ENCODE measurements at regions not wholly inside any gene's neighbourhood (a gene's known extent, or its start where the extent isn't known, plus 50 kb on each side); places are given as distances from the start of the nearest gene placed in this dataset.
"Not testable (repeated sequence)": the region's sequence is repeated elsewhere in the genome, so short reads cannot be mapped to it uniquely, and the experiment has no call there.

- Histone ChIP-seq H3K36me3 (ENCODE audit: insufficient read depth, low read length) (no peaks in the 10 kb centered on the region), H3K9me3 (ENCODE audit: low read length) (no peaks in the 10 kb centered on the region), H3K27ac (ENCODE audit: low read depth, low read length) (no peak overlapping the region), H3K4me3 (ENCODE audit: low read depth in 1 of 2, low read length in 2 of 2) (no peak overlapping the region), H3K27me3 (ENCODE audit: control insufficient read depth in 1 of 2, insufficient read depth in 2 of 2, low read length in 2 of 2) (no peaks in the 10 kb centered on the region), H3K4me1 (ENCODE audit: insufficient read depth, low read length) (no peaks in the 10 kb centered on the region), H3K9ac (ENCODE audit: low read length) (no peak overlapping the region)
These were observed 190.5 kb downstream of the TMEM26 start for GRCh38 chr10:61262486-61263261.

GRCh38 chr10:61257956-61258496 lies 195.2 kb downstream of the TMEM26 start:
- Histone ChIP-seq H3K27me3 (ENCODE audit: control insufficient read depth in 1 of 2, insufficient read depth in 2 of 2, low read length in 2 of 2) (no peaks in the 10 kb centered on the region), H3K4me3 (ENCODE audit: low read depth in 1 of 2, low read length in 2 of 2) (no peak overlapping the region), H3K4me1 (ENCODE audit: insufficient read depth, low read length) (no peaks in the 10 kb centered on the region), H3K36me3 (ENCODE audit: insufficient read depth, low read length) (no peaks in the 10 kb centered on the region), H3K9me3 (ENCODE audit: low read length) (no peaks in the 10 kb centered on the region), H3K9ac (ENCODE audit: low read length) (no peak overlapping the region), H3K27ac (ENCODE audit: low read depth, low read length) (no peak overlapping the region)

DNA sequence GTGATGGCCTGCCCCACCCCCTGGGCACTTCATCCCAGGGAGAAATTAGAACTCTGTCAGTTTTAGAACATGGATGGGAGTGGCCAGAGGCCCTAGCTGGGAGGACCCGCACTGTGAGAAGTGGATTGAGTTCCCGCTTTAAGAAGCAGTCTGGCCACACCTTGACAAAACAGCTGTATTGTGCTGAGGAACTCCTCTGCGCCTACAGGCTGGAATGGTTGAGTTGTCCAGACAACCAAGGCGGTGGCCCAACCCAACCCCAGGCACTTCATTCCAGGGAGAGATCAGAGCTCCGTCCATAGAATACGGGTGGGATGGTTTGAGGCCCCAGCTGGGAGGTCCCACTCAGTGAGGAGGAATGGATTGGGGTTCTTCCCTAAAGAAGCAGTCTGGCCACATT lies 196.0 kb downstream of the TMEM26 start:
- Histone ChIP-seq H3K9me3 (ENCODE audit: low read length) (no peaks in the 10 kb centered on the region), H3K27ac (ENCODE audit: low read depth, low read length) (no peak overlapping the region), H3K4me3 (ENCODE audit: low read depth in 1 of 2, low read length in 2 of 2) (no peak overlapping the region), H3K36me3 (ENCODE audit: insufficient read depth, low read length) (no peaks in the 10 kb centered on the region), H3K4me1 (ENCODE audit: insufficient read depth, low read length) (no peaks in the 10 kb centered on the region), H3K27me3 (ENCODE audit: control insufficient read depth in 1 of 2, insufficient read depth in 2 of 2, low read length in 2 of 2) (no peaks in the 10 kb centered on the region), H3K9ac (ENCODE audit: low read length) (no peak overlapping the region)

DNA sequence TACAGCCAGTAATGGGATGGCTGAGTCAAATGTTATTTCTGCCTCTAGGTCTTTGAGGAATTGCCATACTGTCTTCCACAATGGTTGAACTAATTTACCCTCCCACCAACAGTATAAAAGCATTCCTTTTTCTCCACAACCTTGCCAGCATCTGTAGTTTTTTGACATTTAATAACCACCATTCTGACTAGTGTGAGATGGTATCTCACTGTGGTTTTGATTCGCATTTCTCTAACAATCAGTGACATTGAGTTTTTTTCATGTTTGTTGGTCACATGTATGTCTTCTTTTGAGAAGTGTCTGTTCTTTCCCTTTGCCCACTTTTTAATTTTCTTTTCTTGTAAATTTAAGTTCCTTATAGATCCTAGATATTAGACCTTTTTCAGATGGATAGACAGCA lies 200.9 kb downstream of the TMEM26 start:
- not testable (repeated sequence) for H3K4me3 ChIP-seq (ENCODE audit: low read depth in 1 of 2, low read length in 2 of 2); H3K27me3 ChIP-seq (ENCODE audit: control insufficient read depth in 1 of 2, insufficient read depth in 2 of 2, low read length in 2 of 2); H3K9me3 ChIP-seq (ENCODE audit: low read length); H3K9ac ChIP-seq (ENCODE audit: low read length); H3K4me1 ChIP-seq (ENCODE audit: insufficient read depth, low read length); H3K36me3 ChIP-seq (ENCODE audit: insufficient read depth, low read length); H3K27ac ChIP-seq (ENCODE audit: low read depth, low read length)

GRCh38 chr10:61251089-61251488 lies 202.1 kb downstream of the TMEM26 start:
- no peaks in the 10 kb centered on the region for H3K36me3 ChIP-seq (ENCODE audit: insufficient read depth, low read length)
- H3K27ac ChIP-seq (ENCODE audit: low read depth, low read length): no peak overlapping the region

GRCh38 chr10:61250131-61250530 lies 203.1 kb downstream of the TMEM26 start:
- H3K4me1 ChIP-seq (ENCODE audit: insufficient read depth, low read length): no peaks in the 10 kb centered on the region
- no peak overlapping the region for H3K4me3 ChIP-seq (ENCODE audit: low read depth in 1 of 2, low read length in 2 of 2)
- H3K9ac ChIP-seq (ENCODE audit: low read length): no peak overlapping the region
- no peaks in the 10 kb centered on the region for H3K9me3 ChIP-seq (ENCODE audit: low read length)
- no peaks in the 10 kb centered on the region for H3K36me3 ChIP-seq (ENCODE audit: insufficient read depth, low read length)
- no peak overlapping the region for H3K27ac ChIP-seq (ENCODE audit: low read depth, low read length)
- no peaks in the 10 kb centered on the region for H3K27me3 ChIP-seq (ENCODE audit: control insufficient read depth in 1 of 2, insufficient read depth in 2 of 2, low read length in 2 of 2)

More at GRCh38 chr10:61251089-61251488, 202.1 kb downstream of the TMEM26 start:
- Histone ChIP-seq H3K27me3 (ENCODE audit: control insufficient read depth in 1 of 2, insufficient read depth in 2 of 2, low read length in 2 of 2) (no peaks in the 10 kb centered on the region), H3K4me3 (ENCODE audit: low read depth in 1 of 2, low read length in 2 of 2) (no peak overlapping the region), H3K9me3 (ENCODE audit: low read length) (no peaks in the 10 kb centered on the region), H3K4me1 (ENCODE audit: insufficient read depth, low read length) (no peaks in the 10 kb centered on the region), H3K9ac (ENCODE audit: low read length) (no peak overlapping the region)

GRCh38 chr10:61248013-61248412 lies 205.2 kb downstream of the TMEM26 start:
- Histone ChIP-seq H3K27ac (ENCODE audit: low read depth, low read length) (no peak overlapping the region), H3K9ac (ENCODE audit: low read length) (no peak overlapping the region), H3K36me3 (ENCODE audit: insufficient read depth, low read length) (no peaks in the 10 kb centered on the region), H3K27me3 (ENCODE audit: control insufficient read depth in 1 of 2, insufficient read depth in 2 of 2, low read length in 2 of 2) (no peaks in the 10 kb centered on the region), H3K4me3 (ENCODE audit: low read depth in 1 of 2, low read length in 2 of 2) (no peak overlapping the region), H3K9me3 (ENCODE audit: low read length) (no peaks in the 10 kb centered on the region), H3K4me1 (ENCODE audit: insufficient read depth, low read length) (no peaks in the 10 kb centered on the region)

DNA sequence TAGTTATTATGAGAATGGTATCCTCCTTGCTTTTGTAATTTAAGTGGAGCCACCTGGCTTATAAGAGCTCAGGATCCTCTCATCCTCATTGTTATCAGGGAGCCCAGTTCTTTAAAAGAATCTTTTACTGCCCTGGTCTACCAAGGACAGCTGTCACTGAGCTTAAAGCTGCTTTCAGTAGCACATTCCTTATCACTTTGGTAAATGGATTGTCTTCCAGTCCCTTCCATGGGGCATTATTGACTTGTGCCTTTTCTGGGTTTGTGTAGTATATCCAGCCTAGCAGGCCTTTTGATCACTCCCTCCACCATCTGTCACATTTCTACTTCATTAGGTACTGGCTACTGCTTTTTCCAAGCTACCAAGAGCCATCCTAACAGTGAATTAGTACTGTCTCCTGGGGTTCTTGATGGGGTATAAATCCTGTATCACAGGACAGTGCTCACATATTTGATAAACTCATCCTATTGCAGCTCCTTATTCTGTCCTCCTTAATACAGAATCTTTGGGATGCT lies 208.9 kb downstream of the TMEM26 start:
- no peak overlapping the region for H3K27ac ChIP-seq (ENCODE audit: low read depth, low read length)
- no peak overlapping the region for H3K9ac ChIP-seq (ENCODE audit: low read length)
- H3K4me3 ChIP-seq (ENCODE audit: low read depth in 1 of 2, low read length in 2 of 2): no peak overlapping the region
- no peaks in the 10 kb centered on the region for H3K4me1 ChIP-seq (ENCODE audit: insufficient read depth, low read length)
- H3K36me3 ChIP-seq (ENCODE audit: insufficient read depth, low read length): no peaks in the 10 kb centered on the region
- H3K9me3 ChIP-seq (ENCODE audit: low read length): no peaks in the 10 kb centered on the region
- H3K27me3 ChIP-seq (ENCODE audit: control insufficient read depth in 1 of 2, insufficient read depth in 2 of 2, low read length in 2 of 2): no peaks in the 10 kb centered on the region

DNA sequence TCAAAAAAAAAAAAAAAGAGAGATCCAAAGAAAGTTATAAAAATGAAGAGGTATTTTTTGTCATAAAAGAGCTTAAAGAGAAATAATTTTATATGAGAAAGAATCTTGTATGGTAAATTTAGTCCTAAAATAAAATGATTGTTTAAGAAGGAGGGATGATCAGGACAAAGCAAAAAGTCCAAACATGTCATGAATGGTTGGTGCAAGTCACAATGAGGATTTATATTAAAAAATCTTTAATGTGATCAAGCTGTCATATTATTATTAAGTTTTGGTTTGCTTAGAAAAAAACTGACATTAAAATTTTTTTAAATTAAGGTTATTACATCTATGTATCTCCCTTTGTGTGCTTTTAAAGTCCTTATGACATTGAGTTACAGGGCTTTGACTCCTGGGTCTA lies 220.4 kb downstream of the TMEM26 start:
- Histone ChIP-seq H3K36me3 (ENCODE audit: insufficient read depth, low read length) (no peaks in the 10 kb centered on the region), H3K9ac (ENCODE audit: low read length) (no peak overlapping the region), H3K4me1 (ENCODE audit: insufficient read depth, low read length) (no peaks in the 10 kb centered on the region), H3K27me3 (ENCODE audit: control insufficient read depth in 1 of 2, insufficient read depth in 2 of 2, low read length in 2 of 2) (no peaks in the 10 kb centered on the region), H3K27ac (ENCODE audit: low read depth, low read length) (no peak overlapping the region), H3K9me3 (ENCODE audit: low read length) (no peaks in the 10 kb centered on the region), H3K4me3 (ENCODE audit: low read depth in 1 of 2, low read length in 2 of 2) (no peak overlapping the region)

DNA sequence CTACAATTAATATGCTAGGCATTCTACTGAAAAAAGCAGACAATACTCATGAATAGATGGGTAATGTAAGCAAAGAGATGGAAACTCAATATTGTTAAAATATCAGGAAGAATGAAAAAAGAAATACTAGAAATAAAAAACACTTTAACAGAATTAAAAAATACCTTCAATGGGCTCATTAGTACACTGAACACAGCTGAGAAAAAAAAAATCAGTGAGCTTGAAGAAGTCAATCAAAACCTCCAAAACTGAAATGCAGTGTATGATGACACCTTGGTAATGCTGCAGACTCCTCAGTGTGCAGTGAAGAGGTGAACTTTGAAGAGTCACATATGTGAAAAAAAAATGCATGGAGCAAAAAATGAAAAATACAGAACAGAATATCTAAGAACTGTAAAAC lies 227.2 kb downstream of the TMEM26 start:
- Histone ChIP-seq H3K9ac (ENCODE audit: low read length) (no peak overlapping the region), H3K4me3 (ENCODE audit: low read depth in 1 of 2, low read length in 2 of 2) (no peak overlapping the region), H3K4me1 (ENCODE audit: insufficient read depth, low read length) (no peaks in the 10 kb centered on the region), H3K9me3 (ENCODE audit: low read length) (no peaks in the 10 kb centered on the region), H3K36me3 (ENCODE audit: insufficient read depth, low read length) (no peaks in the 10 kb centered on the region), H3K27me3 (ENCODE audit: control insufficient read depth in 1 of 2, insufficient read depth in 2 of 2, low read length in 2 of 2) (no peaks in the 10 kb centered on the region), H3K27ac (ENCODE audit: low read depth, low read length) (no peak overlapping the region)

DNA sequence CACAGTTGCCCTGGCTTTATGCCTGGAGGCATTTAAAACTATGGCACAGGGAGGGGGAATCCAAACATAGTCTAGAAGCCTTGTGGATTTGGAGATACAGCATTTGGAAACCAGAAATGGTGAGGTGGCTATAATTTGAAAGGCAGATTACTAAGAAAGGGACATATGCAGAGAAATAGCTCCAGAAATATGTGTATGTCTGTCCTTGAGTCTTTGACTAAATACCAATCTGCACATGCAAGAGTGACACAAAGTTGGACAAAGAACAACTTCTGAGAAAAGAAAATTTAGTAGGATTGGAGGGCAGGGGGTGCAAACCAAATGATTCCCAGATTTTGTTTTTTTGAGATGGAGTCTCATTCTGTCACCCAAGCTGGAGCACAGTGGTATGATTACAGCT lies 229.6 kb downstream of the TMEM26 start:
- no peak overlapping the region for H3K4me3 ChIP-seq (ENCODE audit: low read depth in 1 of 2, low read length in 2 of 2)
- no peaks in the 10 kb centered on the region for H3K9me3 ChIP-seq (ENCODE audit: low read length)
- H3K4me1 ChIP-seq (ENCODE audit: insufficient read depth, low read length): no peaks in the 10 kb centered on the region
- no peak overlapping the region for H3K27ac ChIP-seq (ENCODE audit: low read depth, low read length)
- no peak overlapping the region for H3K9ac ChIP-seq (ENCODE audit: low read length)
- H3K36me3 ChIP-seq (ENCODE audit: insufficient read depth, low read length): no peaks in the 10 kb centered on the region
- no peaks in the 10 kb centered on the region for H3K27me3 ChIP-seq (ENCODE audit: control insufficient read depth in 1 of 2, insufficient read depth in 2 of 2, low read length in 2 of 2)

DNA sequence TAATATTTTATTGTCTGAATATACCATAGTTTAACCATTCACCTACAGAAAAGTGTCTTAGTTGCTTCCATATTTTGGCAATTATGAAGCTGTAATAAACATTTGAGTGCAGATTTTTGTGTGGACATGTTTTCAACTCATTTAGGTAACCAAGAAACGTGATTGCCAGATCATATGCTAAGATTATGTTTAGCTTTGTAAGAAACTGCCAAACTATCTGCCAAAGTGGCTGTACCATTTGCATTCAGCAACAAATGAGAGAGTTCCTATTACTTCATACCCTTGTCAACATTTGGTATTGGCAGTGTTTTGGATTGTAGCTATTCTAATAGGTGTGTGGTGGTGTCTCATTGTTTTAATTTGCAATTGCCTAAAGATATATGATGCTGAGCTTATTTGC lies 233.5 kb downstream of the TMEM26 start:
- no peak overlapping the region for H3K9ac ChIP-seq (ENCODE audit: low read length)

More for the DNA sequence above, 233.5 kb downstream of the TMEM26 start:
- Histone ChIP-seq H3K9me3 (ENCODE audit: low read length) (no peaks in the 10 kb centered on the region), H3K4me3 (ENCODE audit: low read depth in 1 of 2, low read length in 2 of 2) (no peak overlapping the region), H3K36me3 (ENCODE audit: insufficient read depth, low read length) (no peaks in the 10 kb centered on the region), H3K27me3 (ENCODE audit: control insufficient read depth in 1 of 2, insufficient read depth in 2 of 2, low read length in 2 of 2) (no peaks in the 10 kb centered on the region), H3K4me1 (ENCODE audit: insufficient read depth, low read length) (no peaks in the 10 kb centered on the region), H3K27ac (ENCODE audit: low read depth, low read length) (no peak overlapping the region)
